ENCODE measurements at regions not wholly inside any gene's neighbourhood (a gene's known extent, or its start where the extent isn't known, plus 50 kb on each side); places are given as distances from the start of the nearest gene placed in this dataset.

DNA sequence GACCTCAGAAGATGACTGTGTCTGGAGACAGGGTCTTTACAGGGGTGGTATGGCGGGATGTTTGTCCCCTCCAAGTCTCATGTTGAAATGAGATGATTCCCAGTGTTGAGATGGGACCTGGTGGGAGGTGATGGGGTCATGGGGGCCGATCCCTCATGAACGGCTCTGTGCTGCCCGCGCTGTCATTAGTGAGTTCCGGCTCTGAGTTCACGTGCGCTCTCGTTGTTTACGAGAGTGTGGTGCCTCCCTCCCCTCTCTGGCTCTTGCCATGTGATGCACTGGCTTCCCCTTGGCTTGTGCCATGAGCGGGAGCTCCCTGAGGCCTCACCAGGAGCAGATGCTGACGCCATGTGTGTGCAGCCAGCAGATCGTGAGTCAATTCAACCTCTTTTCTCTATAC lies 830.8 kb downstream of the TBC1D22A start:
- TF ChIP-seq, protein P1, sequence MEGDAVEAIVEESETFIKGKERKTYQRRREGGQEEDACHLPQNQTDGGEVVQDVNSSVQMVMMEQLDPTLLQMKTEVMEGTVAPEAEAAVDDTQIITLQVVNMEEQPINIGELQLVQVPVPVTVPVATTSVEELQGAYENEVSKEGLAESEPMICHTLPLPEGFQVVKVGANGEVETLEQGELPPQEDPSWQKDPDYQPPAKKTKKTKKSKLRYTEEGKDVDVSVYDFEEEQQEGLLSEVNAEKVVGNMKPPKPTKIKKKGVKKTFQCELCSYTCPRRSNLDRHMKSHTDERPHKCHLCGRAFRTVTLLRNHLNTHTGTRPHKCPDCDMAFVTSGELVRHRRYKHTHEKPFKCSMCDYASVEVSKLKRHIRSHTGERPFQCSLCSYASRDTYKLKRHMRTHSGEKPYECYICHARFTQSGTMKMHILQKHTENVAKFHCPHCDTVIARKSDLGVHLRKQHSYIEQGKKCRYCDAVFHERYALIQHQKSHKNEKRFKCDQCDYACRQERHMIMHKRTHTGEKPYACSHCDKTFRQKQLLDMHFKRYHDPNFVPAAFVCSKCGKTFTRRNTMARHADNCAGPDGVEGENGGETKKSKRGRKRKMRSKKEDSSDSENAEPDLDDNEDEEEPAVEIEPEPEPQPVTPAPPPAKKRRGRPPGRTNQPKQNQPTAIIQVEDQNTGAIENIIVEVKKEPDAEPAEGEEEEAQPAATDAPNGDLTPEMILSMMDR (IDR thresholded peaks at IDR 0.05; ENCODE audit: extremely low read depth, missing control alignments): no peak
- no peak for DNase-seq (ENCODE audit: low spot score)

- DNase-seq (ENCODE audit: low spot score): no peak
- TF ChIP-seq, protein P1 (IDR thresholded peaks at IDR 0.05; ENCODE audit: extremely low read depth, missing control alignments): no peak
Measured at GRCh38 chr22:47592791-47593190, 830.3 kb downstream of the TBC1D22A start.

DNA sequence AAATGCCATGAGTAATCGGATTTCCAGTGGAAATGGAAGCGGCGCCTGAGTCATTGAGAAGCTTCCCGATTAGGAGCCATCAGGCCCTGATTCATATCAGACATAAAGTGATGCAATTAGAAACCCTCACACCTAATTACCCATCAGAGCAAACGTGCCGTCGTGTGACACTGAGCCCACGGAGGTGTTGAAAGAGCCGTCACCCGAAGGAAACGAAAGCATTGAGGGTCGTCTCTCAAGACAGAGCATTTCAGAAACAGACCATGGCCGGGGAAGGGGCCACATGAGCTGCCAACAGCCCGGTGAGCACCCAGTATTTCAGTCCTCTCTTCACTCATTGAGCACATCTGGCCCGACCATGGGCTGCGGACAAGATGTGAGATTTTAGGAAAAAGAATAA lies 829.3 kb downstream of the TBC1D22A start:
- no peak for DNase-seq (ENCODE audit: low spot score)
- TF ChIP-seq, protein P1 (IDR thresholded peaks at IDR 0.05; ENCODE audit: extremely low read depth, missing control alignments): no peak

DNA sequence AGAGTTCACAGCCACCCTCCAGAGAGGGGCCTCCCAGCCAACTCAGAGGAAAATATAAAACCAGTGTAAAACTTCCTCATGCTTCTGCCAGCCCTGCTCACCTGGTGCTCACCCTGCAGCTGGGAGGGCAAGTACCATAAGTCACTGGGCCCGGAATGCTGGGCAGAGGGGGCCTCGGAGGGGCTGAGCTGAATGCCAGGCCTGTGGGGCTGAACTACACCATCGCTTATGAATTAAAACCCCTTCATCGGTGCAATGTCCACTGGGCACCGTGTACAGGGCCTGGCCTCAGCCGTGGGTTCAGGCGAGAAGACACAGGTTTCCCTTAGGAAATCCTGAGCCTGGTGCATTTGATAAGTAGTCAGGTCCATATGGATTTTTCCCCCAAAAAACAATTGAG lies 828.6 kb downstream of the TBC1D22A start:
- TF ChIP-seq, protein P1 (IDR thresholded peaks at IDR 0.05; ENCODE audit: extremely low read depth, missing control alignments): no peak
- no peak for DNase-seq (ENCODE audit: low spot score)

- TF ChIP-seq, protein P1 (IDR thresholded peaks at IDR 0.05; ENCODE audit: extremely low read depth, missing control alignments): no peak
Measured at GRCh38 chr22:47589271-47590250, 827.1 kb downstream of the TBC1D22A start.

GRCh38 chr22:47588578-47588960 lies 826.1 kb downstream of the TBC1D22A start:
- no peak for DNase-seq (ENCODE audit: low spot score)
- TF ChIP-seq, protein P1 (IDR thresholded peaks at IDR 0.05; ENCODE audit: extremely low read depth, missing control alignments): no peak

More at GRCh38 chr22:47589271-47590250, 827.1 kb downstream of the TBC1D22A start:
- no peak for DNase-seq (ENCODE audit: low spot score)

DNA sequence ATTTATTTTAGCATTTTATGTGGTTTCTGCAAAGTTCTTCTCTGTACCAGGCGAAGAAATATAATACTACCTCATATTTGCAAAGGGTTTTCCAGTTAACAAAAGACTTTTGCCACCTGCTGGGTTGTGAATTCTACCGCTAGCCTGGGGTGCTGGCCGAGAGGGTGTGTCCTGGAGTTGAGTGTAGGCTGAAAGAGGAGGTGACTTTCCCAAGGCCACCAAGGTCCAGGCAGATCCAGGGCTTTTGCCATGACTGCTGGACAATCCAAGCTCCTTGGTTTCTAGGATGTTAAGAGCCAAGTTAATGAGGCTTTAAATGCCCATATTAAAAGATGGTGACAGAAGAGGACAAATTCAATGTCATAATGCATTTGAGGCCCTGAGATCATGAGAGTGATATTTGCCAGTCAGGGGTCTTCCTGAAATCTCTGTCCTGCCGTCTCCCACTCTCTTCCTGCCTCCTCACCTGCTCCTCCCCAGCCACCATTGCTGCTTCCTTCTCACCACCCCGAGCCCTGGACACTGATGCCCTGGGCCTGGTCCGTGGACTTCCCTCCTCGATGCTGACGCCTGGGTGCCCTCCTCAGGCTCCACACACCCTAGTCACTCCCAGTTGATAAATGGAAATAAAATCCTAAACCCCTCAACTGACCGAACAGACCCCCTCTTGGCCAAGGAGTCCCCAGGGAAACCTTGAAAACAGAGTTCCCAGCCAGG lies 825.6 kb downstream of the TBC1D22A start:
- no peak for DNase-seq (ENCODE audit: low spot score)
- TF ChIP-seq, protein P1 (IDR thresholded peaks at IDR 0.05; ENCODE audit: extremely low read depth, missing control alignments): no peak

Data from GM20000 (cell line).